Mesothelial cell of epicardium (in vitro differentiated cells): ENCODE measurements at regions not wholly inside any gene's neighbourhood (a gene's known extent, or its start where the extent isn't known, plus 50 kb on each side); places are given as distances from the start of the nearest gene placed in this dataset.
A peak's percentile ranks its signal among the peaks of the same experiment; 100 is the strongest.

ENCODE experiments used
- DNase-seq, 2 experiments: peaks; one replicate each; pipeline ENCODE4 v3.0.0; 2021; ENCODE audit warnings: low spot score in 2 of 2; ENCODE audit not compliant: unreplicated experiment in 2 of 2
- H3K27ac Mint-ChIP-seq: 2 replicates; pipeline ENCODE4 v1.8.0; 2021; ENCODE audit warnings: mixed read lengths
- H3K27me3 Mint-ChIP-seq: 2 replicates; pipeline ENCODE4 v1.8.0; 2021; ENCODE audit warnings: low read depth, mixed read lengths
- H3K36me3 Mint-ChIP-seq: 2 replicates; pipeline ENCODE4 v1.8.0; 2021; ENCODE audit warnings: mixed read lengths
- H3K4me1 Mint-ChIP-seq: 2 replicates; pipeline ENCODE4 v1.8.0; 2021; ENCODE audit warnings: mixed read lengths
- H3K4me3 Mint-ChIP-seq: 2 replicates; pipeline ENCODE4 v1.8.0; 2021; ENCODE audit warnings: mild to moderate bottlenecking, moderate library complexity, mixed read lengths
- H3K9me3 Mint-ChIP-seq: 2 replicates; pipeline ENCODE4 v1.8.0; 2021; ENCODE audit warnings: mixed read lengths
- CTCF ChIP-seq: fragments of 200-600 bp; sonication (generic); IDR thresholded peaks from one replicate; pipeline ENCODE4 v1.5.0; 2021; ENCODE audit warnings: antibody characterized with exemption; ENCODE audit not compliant: unreplicated experiment

- no peak overlapping the region for H3K4me3 Mint-ChIP-seq
- H3K27me3 Mint-ChIP-seq, result peaks cover 8% of the 10 kb centered on the region
- TF ChIP-seq CTCF, result no peak
- H3K4me1 Mint-ChIP-seq, result no peaks in the 10 kb centered on the region
- no peaks in the 10 kb centered on the region for H3K36me3 Mint-ChIP-seq
- DNase-seq, result no peak
- no peak overlapping the region for H3K27ac Mint-ChIP-seq
- no peaks in the 10 kb centered on the region for H3K9me3 Mint-ChIP-seq
Measured at GRCh38 chr12:103114296-103115055, 157.0 kb downstream of the ASCL1 start.

GRCh38 chr12:103128862-103129501 is 171.5 kb downstream of the ASCL1 start:
- Mint-ChIP-seq H3K4me3 (no peak overlapping the region), H3K9me3 (peaks cover 13% of the 10 kb centered on the region), H3K27me3 (peaks cover 15% of the 10 kb centered on the region), H3K27ac (no peak overlapping the region), H3K4me1 (no peaks in the 10 kb centered on the region), H3K36me3 (no peaks in the 10 kb centered on the region)
- DNase-seq, result no peak
- TF ChIP-seq CTCF, result no peak

- H3K27me3 Mint-ChIP-seq, result peaks cover 10% of the 10 kb centered on the region
- no peak for TF ChIP-seq CTCF
- H3K27ac Mint-ChIP-seq, result no peak overlapping the region
- no peaks in the 10 kb centered on the region for H3K36me3 Mint-ChIP-seq
- no peaks in the 10 kb centered on the region for H3K4me1 Mint-ChIP-seq
- no peak overlapping the region for H3K4me3 Mint-ChIP-seq
- H3K9me3 Mint-ChIP-seq, result peaks cover 25% of the 10 kb centered on the region
- no peak for DNase-seq
Measured at GRCh38 chr12:103130564-103130963, 173.1 kb downstream of the ASCL1 start.

- H3K27me3 Mint-ChIP-seq, result no peaks in the 10 kb centered on the region
- peaks cover 20% of the 10 kb centered on the region for H3K9me3 Mint-ChIP-seq
- no peak overlapping the region for H3K27ac Mint-ChIP-seq
- peaks cover 20% of the 10 kb centered on the region for H3K4me1 Mint-ChIP-seq
- TF ChIP-seq CTCF, result no peak
- no peak overlapping the region for H3K4me3 Mint-ChIP-seq
- DNase-seq, result no peak
- no peaks in the 10 kb centered on the region for H3K36me3 Mint-ChIP-seq
Measured at GRCh38 chr12:103138538-103138937, 181.1 kb downstream of the ASCL1 start.

GRCh38 chr12:103139876-103140275 is 182.4 kb downstream of the ASCL1 start:
- H3K27ac Mint-ChIP-seq, result peak overlapping the region; percentile 68
- H3K9me3 Mint-ChIP-seq, result peaks cover 8% of the 10 kb centered on the region
- H3K36me3 Mint-ChIP-seq, result no peaks in the 10 kb centered on the region
- DNase-seq, result no peak
- no peak for TF ChIP-seq CTCF
- peaks cover 20% of the 10 kb centered on the region for H3K4me1 Mint-ChIP-seq
- H3K4me3 Mint-ChIP-seq, result no peak overlapping the region
- H3K27me3 Mint-ChIP-seq, result no peaks in the 10 kb centered on the region
